GM12878 (cell line): ENCODE measurements at regions not wholly inside any gene's neighbourhood (a gene's known extent, or its start where the extent isn't known, plus 50 kb on each side); places are given as distances from the start of the nearest gene placed in this dataset.

Experiments
- CTCF ChIP-seq, 3 experiments: IDR thresholded peaks in 2 of 3; conservative IDR thresholded peaks in 1 of 3; 2 replicates each; pipeline ENCODE4 v1.5.1; 2011; ENCODE audit warnings: low read depth in 3 of 3, low read length in 3 of 3, mild to moderate bottlenecking in 3 of 3, control low read depth in 2 of 3, moderate library complexity in 2 of 3, inconsistent platforms in 1 of 3, mixed read lengths in 1 of 3; ENCODE audit not compliant: control insufficient read depth in 2 of 3, insufficient read depth in 1 of 3; ENCODE audit errors: extremely low read depth in 1 of 3
- GABPA ChIP-seq: IDR thresholded peaks from 2 replicates; pipeline ENCODE4 v1.6.1; 2014; ENCODE audit warnings: antibody characterized with exemption, low read depth, mild to moderate bottlenecking, inconsistent platforms
- JUND ChIP-seq: IDR thresholded peaks from 2 replicates; pipeline ENCODE4 v1.6.1; 2012; ENCODE audit warnings: low read depth, mild to moderate bottlenecking, low read length, improper control_type of control experiment, moderate library complexity
- MEF2A ChIP-seq: IDR thresholded peaks from 2 replicates; pipeline ENCODE4 v1.6.1; 2011; ENCODE audit warnings: low read depth, mild to moderate bottlenecking, low read length, moderate library complexity; ENCODE audit not compliant: insufficient read depth
- POLR2A ChIP-seq: IDR thresholded peaks from 2 replicates; pipeline ENCODE4 v1.6.1; 2011; ENCODE audit warnings: low read depth, mild to moderate bottlenecking, low read length
- POLR2AphosphoS2 ChIP-seq: IDR thresholded peaks from 2 replicates; pipeline ENCODE4 v1.6.1; 2011; ENCODE audit warnings: low read depth, mild to moderate bottlenecking, low read length, improper control_type of control experiment, moderate library complexity
- RB1 ChIP-seq: fragments of 450-650 bp; formaldehyde crosslinking; IDR thresholded peaks from 2 replicates; pipeline ENCODE4 v1.6.1; 2017; ENCODE audit warnings: mild to moderate bottlenecking, borderline replicate concordance
- RCOR1 ChIP-seq: conservative IDR thresholded peaks from 2 replicates; pipeline ENCODE4 v1.6.1; 2012; ENCODE audit warnings: low read depth, low read length, improper control_type of control experiment
- TAF1 ChIP-seq: IDR thresholded peaks from 2 replicates; pipeline ENCODE4 v1.6.1; 2011; ENCODE audit warnings: mild to moderate bottlenecking, low read depth, low read length, borderline replicate concordance
- TCF12 ChIP-seq: IDR thresholded peaks from 2 replicates; pipeline ENCODE4 v1.6.1; 2011; ENCODE audit warnings: low read depth, mild to moderate bottlenecking, low read length

- TF ChIP-seq GABPA = no peak
- no peak for TF ChIP-seq POLR2A
- no peak for TF ChIP-seq TAF1
- TF ChIP-seq MEF2A = no peak
- no peak for TF ChIP-seq TCF12
- TF ChIP-seq JUND = no peak
- TF ChIP-seq CTCF (IDR thresholded peaks at IDR 0.05 in 2 of 3, conservative IDR thresholded peaks at IDR 0.05 in 1 of 3; ENCODE audit: control insufficient read depth in 2 of 3, extremely low read depth in 1 of 3, insufficient read depth in 1 of 3, low read depth in 3 of 3, low read length in 3 of 3) = no peak
- TF ChIP-seq RB1 = no peak
- no peak for TF ChIP-seq RCOR1
- TF ChIP-seq POLR2AphosphoS2 = no peak
Observed at GRCh38 chr5:120913396-120913795, 449.3 kb downstream of the PRR16 start.
